H9 (cell line): ENCODE measurements at regions not wholly inside any gene's neighbourhood (a gene's known extent, or its start where the extent isn't known, plus 50 kb on each side); places are given as distances from the start of the nearest gene placed in this dataset.

Experiments
- DNase-seq: peaks from one replicate; pipeline ENCODE4 v3.0.0-alpha.2; 2017
- H2AFZ ChIP-seq: one replicate; pipeline ENCODE4 v1.6.1; 2013; ENCODE audit warnings: mild to moderate bottlenecking, low read length, control low read depth, moderate library complexity
- H2AK5ac ChIP-seq: 2 replicates; pipeline ENCODE4 v1.6.1; 2013; ENCODE audit warnings: low read length, control low read depth, mixed read lengths; ENCODE audit not compliant: insufficient read length
- H2BK120ac ChIP-seq: one replicate; pipeline ENCODE4 v1.6.1; 2013; ENCODE audit warnings: low read depth, mild to moderate bottlenecking, low read length, control low read depth, inconsistent platforms; ENCODE audit not compliant: poor library complexity, severe bottlenecking
- H2BK12ac ChIP-seq: 2 replicates; pipeline ENCODE4 v1.6.1; 2013; ENCODE audit warnings: low read length, control low read depth, mixed read lengths, low read depth; ENCODE audit not compliant: insufficient read length
- H2BK15ac ChIP-seq: 2 replicates; pipeline ENCODE4 v1.6.1; 2013; ENCODE audit warnings: low read depth, low read length, control low read depth
- H2BK20ac ChIP-seq: one replicate; pipeline ENCODE4 v1.6.1; 2013; ENCODE audit warnings: low read depth, mild to moderate bottlenecking, low read length, control low read depth, inconsistent platforms; ENCODE audit not compliant: poor library complexity, severe bottlenecking
- H2BK5ac ChIP-seq: 2 replicates; pipeline ENCODE4 v1.6.1; 2013; ENCODE audit warnings: low read length, control low read depth, mixed read lengths; ENCODE audit not compliant: insufficient read length
- H3K14ac ChIP-seq: 2 replicates; pipeline ENCODE4 v1.6.1; 2013; ENCODE audit warnings: low read length, control low read depth; ENCODE audit not compliant: insufficient read depth
- H3K18ac ChIP-seq: 2 replicates; pipeline ENCODE4 v1.6.1; 2013; ENCODE audit warnings: low read depth, mild to moderate bottlenecking, mixed read lengths, low read length, control low read depth; ENCODE audit not compliant: insufficient read length
- H3K23ac ChIP-seq: 2 replicates; pipeline ENCODE4 v1.6.1; 2013; ENCODE audit warnings: low read length, control low read depth, mixed read lengths, low read depth; ENCODE audit not compliant: insufficient read length
- H3K23me2 ChIP-seq: 2 replicates; pipeline ENCODE4 v1.6.1; 2013; ENCODE audit warnings: low read depth, mild to moderate bottlenecking, mixed read lengths, low read length, control low read depth; ENCODE audit not compliant: insufficient read length, poor library complexity, severe bottlenecking
- H3K27ac ChIP-seq: 2 replicates; pipeline ENCODE4 v1.5.1; 2013; ENCODE audit warnings: low read length, control low read depth, mixed read lengths, low read depth; ENCODE audit not compliant: insufficient read length
- H3K27me3 ChIP-seq: 2 replicates; pipeline ENCODE4 v1.6.1; 2013; ENCODE audit warnings: low read length, control low read depth, inconsistent platforms; ENCODE audit not compliant: insufficient read depth
- H3K4ac ChIP-seq: 2 replicates; pipeline ENCODE4 v1.6.1; 2013; ENCODE audit warnings: low read depth, mild to moderate bottlenecking, control low read depth, inconsistent platforms, low read length, moderate library complexity
- H3K4me1 ChIP-seq: 2 replicates; pipeline ENCODE4 v1.6.1; 2013; ENCODE audit warnings: low read length, control low read depth, inconsistent platforms; ENCODE audit not compliant: insufficient read depth
- H3K4me2 ChIP-seq: 2 replicates; pipeline ENCODE4 v1.6.1; 2013; ENCODE audit warnings: low read length, control low read depth, mixed read lengths; ENCODE audit not compliant: insufficient read length, insufficient read depth
- H3K56ac ChIP-seq: 2 replicates; pipeline ENCODE4 v1.6.1; 2013; ENCODE audit warnings: low read depth, mild to moderate bottlenecking, mixed read lengths, low read length, control low read depth; ENCODE audit not compliant: insufficient read length
- H3K79me1 ChIP-seq: 2 replicates; pipeline ENCODE4 v1.6.1; 2013; ENCODE audit warnings: low read depth, mild to moderate bottlenecking, moderate library complexity, low read length, control low read depth, inconsistent platforms; ENCODE audit not compliant: insufficient read depth, poor library complexity, severe bottlenecking
- H3K79me2 ChIP-seq: 2 replicates; pipeline ENCODE4 v1.6.1; 2013; ENCODE audit warnings: low read length, control low read depth, inconsistent platforms; ENCODE audit not compliant: insufficient read depth
- H3K9ac ChIP-seq: 2 replicates; pipeline ENCODE4 v1.6.1; 2013; ENCODE audit warnings: low read length, control low read depth, mixed read lengths; ENCODE audit not compliant: insufficient read length; ENCODE audit errors: extremely low read depth
- H3K9me3 ChIP-seq: one replicate; pipeline ENCODE4 v1.6.1; 2013; ENCODE audit warnings: low read depth, low read length, inconsistent platforms; ENCODE audit not compliant: control insufficient read depth
- H3T11ph ChIP-seq: one replicate; pipeline ENCODE4 v1.6.1; 2013; ENCODE audit warnings: mild to moderate bottlenecking, low read length, control low read depth, inconsistent platforms
- H4K20me1 ChIP-seq: one replicate; pipeline ENCODE4 v1.6.1; 2013; ENCODE audit not compliant: control insufficient read depth, insufficient read length, insufficient read depth
- H4K5ac ChIP-seq: 2 replicates; pipeline ENCODE4 v1.6.1; 2013; ENCODE audit warnings: low read depth, mild to moderate bottlenecking, mixed read lengths, low read length, control low read depth; ENCODE audit not compliant: insufficient read length
- H4K8ac ChIP-seq: replicated peaks from 2 replicates; pipeline ENCODE4 v1.6.1; 2013; ENCODE audit warnings: low read length, control low read depth, mixed read lengths, low read depth; ENCODE audit not compliant: insufficient read length
- H4K91ac ChIP-seq: 2 replicates; pipeline ENCODE4 v1.6.1; 2013; ENCODE audit warnings: low read depth, mild to moderate bottlenecking, moderate library complexity, mixed read lengths, low read length, control low read depth; ENCODE audit not compliant: insufficient read length
- H3K27ac Mint-ChIP-seq, 3 experiments: 2 replicates in 2 of 3; 3 replicates in 1 of 3; pipeline ENCODE4 v1.8.0; 2020 to 2021; ENCODE audit warnings: mixed read lengths in 3 of 3, mild to moderate bottlenecking in 1 of 3, moderate library complexity in 1 of 3
- H3K27me3 Mint-ChIP-seq: 2 replicates; pipeline ENCODE4 v1.8.0; 2021; ENCODE audit warnings: low read depth, mild to moderate bottlenecking, moderate library complexity, mixed read lengths
- H3K36me3 Mint-ChIP-seq, 3 experiments: 2 replicates in 2 of 3; 3 replicates in 1 of 3; pipeline ENCODE4 v1.8.0; 2020 to 2021; ENCODE audit warnings: low read depth in 3 of 3, mixed read lengths in 3 of 3; ENCODE audit not compliant: insufficient read depth in 1 of 3
- H3K4me1 Mint-ChIP-seq, 2 experiments: 2 replicates each; pipeline ENCODE4 v1.8.0; 2020; ENCODE audit warnings: mixed read lengths in 2 of 2
- H3K4me3 Mint-ChIP-seq, 2 experiments: 2 replicates in 1 of 2; 3 replicates in 1 of 2; pipeline ENCODE4 v1.8.0; 2020 to 2021; ENCODE audit warnings: mild to moderate bottlenecking in 2 of 2, mixed read lengths in 2 of 2, moderate library complexity in 1 of 2
- H3K9me3 Mint-ChIP-seq, 2 experiments: 2 replicates in 1 of 2; 3 replicates in 1 of 2; pipeline ENCODE4 v1.8.0; 2020; ENCODE audit warnings: mild to moderate bottlenecking in 2 of 2, mixed read lengths in 2 of 2, moderate library complexity in 1 of 2
- CTCF ChIP-seq: fragments of 200-600 bp; sonication (generic); conservative IDR thresholded peaks from 3 replicates; pipeline ENCODE4 v1.8.0; 2021; ENCODE audit warnings: antibody characterized with exemption, mild to moderate bottlenecking
- WGBS: extraction: QIAGEN DNeasy Blood & Tissue Kit; methylation state at CpG from one replicate; pipeline ENCODE4 v1.1.7; 2013; ENCODE audit warnings: missing lambda C conversion rate, low lambda C conversion rate, mixed read lengths; ENCODE audit not compliant: insufficient read length; ENCODE audit errors: extremely low coverage; 5-methylcytosine and 5-hydroxymethylcytosine counted together

GRCh38 chr5:2185646-2186471 lies 303.1 kb upstream of the IRX4 start:
- H3K4me3 Mint-ChIP-seq = no peak overlapping the region
- no peak overlapping the region for H4K8ac ChIP-seq
- H2BK20ac ChIP-seq = no peak overlapping the region
- no peaks in the 10 kb centered on the region; the same call in 1 of the 2 replicates for H3K27me3 Mint-ChIP-seq
- H3K79me1 ChIP-seq = no peaks in the 10 kb centered on the region
- no peak overlapping the region for H3K27ac ChIP-seq
- H4K91ac ChIP-seq = no peak overlapping the region
- DNase-seq = no peak
- H3K27ac Mint-ChIP-seq = no peak overlapping the region
- H3K4me1 ChIP-seq = no peaks in the 10 kb centered on the region
- no peak overlapping the region for H3K4ac ChIP-seq
- no peaks in the 10 kb centered on the region for H4K20me1 ChIP-seq
- H2BK120ac ChIP-seq = no peak overlapping the region
- no peaks in the 10 kb centered on the region for H3K27me3 ChIP-seq
- no peak overlapping the region for H3K14ac ChIP-seq
- H3K18ac ChIP-seq = no peak overlapping the region
- H2AFZ ChIP-seq = no peak overlapping the region
- H3K23ac ChIP-seq = no peak overlapping the region
- no peak overlapping the region for H2BK12ac ChIP-seq
- no peak overlapping the region for H2BK5ac ChIP-seq
- no peak overlapping the region for H4K5ac ChIP-seq
- no peak overlapping the region for H2BK15ac ChIP-seq
- H3K23me2 ChIP-seq = no peaks in the 10 kb centered on the region
- H2AK5ac ChIP-seq = no peak overlapping the region
- no peaks in the 10 kb centered on the region for H3K9me3 ChIP-seq
- no peaks in the 10 kb centered on the region for H3K4me1 Mint-ChIP-seq
- H3K9me3 Mint-ChIP-seq = no peaks in the 10 kb centered on the region
- H3K9ac ChIP-seq = no peak overlapping the region
- no peaks in the 10 kb centered on the region for H3K36me3 Mint-ChIP-seq
- H3K56ac ChIP-seq = no peak overlapping the region
- no CpG with 5 or more reads among the region's 30 CpGs for WGBS
- H3K79me2 ChIP-seq = no peaks in the 10 kb centered on the region
- TF ChIP-seq CTCF = no peak
- no peak overlapping the region for H3K4me2 ChIP-seq
- no peak overlapping the region for H3T11ph ChIP-seq
